Kidney epithelial cell (primary cell): ENCODE measurements at regions not wholly inside any gene's neighbourhood (a gene's known extent, or its start where the extent isn't known, plus 50 kb on each side); places are given as distances from the start of the nearest gene placed in this dataset.

Experiments
- DNase-seq: peaks from one replicate; pipeline ENCODE4 v3.0.0-alpha.2; 2010; ENCODE audit warnings: low read depth
- H3K27me3 ChIP-seq: 2 replicates; pipeline ENCODE4 v1.6.0; 2011; ENCODE audit warnings: low read length; ENCODE audit not compliant: control insufficient read depth, insufficient read depth
- H3K36me3 ChIP-seq: 2 replicates; pipeline ENCODE4 v1.5.1; 2011; ENCODE audit warnings: low read length; ENCODE audit not compliant: control insufficient read depth, insufficient read depth
- H3K4me3 ChIP-seq: 2 replicates; pipeline ENCODE4 v1.5.1; 2011; ENCODE audit warnings: low read depth, mild to moderate bottlenecking, control low read depth, low read length
- TF ChIP-seq, protein P1 (sequence below): IDR thresholded peaks from 2 replicates; pipeline ENCODE4 v1.5.1; 2011; ENCODE audit warnings: mild to moderate bottlenecking, moderate library complexity, low read length, control low read depth, inconsistent platforms; ENCODE audit not compliant: insufficient read depth, poor library complexity, severe bottlenecking

DNA sequence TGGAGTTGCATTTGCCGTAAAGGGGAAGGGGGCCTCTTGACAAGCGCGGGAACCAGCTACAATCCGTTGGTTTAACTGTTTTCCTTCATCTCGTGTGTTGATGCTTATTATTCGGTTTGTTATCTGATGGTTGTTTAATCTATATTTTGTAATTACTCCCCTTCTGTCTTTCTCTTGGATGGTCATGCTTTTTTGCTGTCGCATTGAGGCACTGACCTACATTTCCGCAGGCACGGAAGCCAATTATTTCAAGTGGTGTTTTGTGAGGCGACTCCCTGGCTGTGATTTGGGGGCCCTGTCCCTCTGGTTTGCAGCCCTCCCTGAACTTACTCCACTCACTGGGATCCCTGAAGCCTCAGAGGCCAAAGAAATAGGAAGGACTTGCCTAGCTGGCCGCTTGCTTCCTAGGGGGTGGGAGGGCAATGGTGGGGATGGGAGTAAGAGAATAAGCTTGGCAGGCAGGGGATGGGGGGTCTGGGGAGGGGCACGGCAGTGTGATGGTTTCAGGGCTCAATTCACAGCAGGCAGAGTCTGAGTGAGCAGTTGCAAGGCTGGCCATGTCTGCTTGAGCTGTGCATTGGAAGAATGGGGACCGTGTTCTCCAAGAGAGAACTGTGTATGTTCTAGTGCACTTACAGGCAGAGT, 165.8 kb upstream of the B3GAT1 start:
- Histone ChIP-seq H3K27me3 (no peaks in the 10 kb centered on the region), H3K4me3 (no peak overlapping the region), H3K36me3 (no peaks in the 10 kb centered on the region)
- TF ChIP-seq, protein P1, sequence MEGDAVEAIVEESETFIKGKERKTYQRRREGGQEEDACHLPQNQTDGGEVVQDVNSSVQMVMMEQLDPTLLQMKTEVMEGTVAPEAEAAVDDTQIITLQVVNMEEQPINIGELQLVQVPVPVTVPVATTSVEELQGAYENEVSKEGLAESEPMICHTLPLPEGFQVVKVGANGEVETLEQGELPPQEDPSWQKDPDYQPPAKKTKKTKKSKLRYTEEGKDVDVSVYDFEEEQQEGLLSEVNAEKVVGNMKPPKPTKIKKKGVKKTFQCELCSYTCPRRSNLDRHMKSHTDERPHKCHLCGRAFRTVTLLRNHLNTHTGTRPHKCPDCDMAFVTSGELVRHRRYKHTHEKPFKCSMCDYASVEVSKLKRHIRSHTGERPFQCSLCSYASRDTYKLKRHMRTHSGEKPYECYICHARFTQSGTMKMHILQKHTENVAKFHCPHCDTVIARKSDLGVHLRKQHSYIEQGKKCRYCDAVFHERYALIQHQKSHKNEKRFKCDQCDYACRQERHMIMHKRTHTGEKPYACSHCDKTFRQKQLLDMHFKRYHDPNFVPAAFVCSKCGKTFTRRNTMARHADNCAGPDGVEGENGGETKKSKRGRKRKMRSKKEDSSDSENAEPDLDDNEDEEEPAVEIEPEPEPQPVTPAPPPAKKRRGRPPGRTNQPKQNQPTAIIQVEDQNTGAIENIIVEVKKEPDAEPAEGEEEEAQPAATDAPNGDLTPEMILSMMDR = no peak
- DNase-seq = no peak

DNA sequence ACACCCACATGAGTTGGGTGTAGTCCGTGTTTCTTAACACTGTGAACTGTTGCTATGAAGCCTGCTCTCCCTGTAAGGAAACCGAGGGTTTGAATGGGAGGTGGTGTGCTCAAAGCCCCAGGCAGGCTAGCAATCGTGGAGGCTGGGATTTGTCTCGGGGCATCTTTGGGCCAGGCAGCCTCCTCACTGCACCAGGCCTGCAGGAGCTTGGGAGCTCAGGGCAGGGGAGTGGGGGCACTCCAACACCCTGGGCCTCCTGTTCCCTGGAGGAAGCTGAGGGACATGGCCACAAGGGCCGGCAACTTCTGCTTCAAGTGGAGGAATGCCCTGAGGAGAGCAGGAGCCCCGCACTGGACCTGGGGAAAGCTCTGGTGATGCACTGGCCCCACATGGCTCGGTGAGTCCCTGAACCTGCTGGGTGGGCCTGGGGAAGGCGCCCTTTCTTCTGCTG, 164.7 kb upstream of the B3GAT1 start:
- no peak overlapping the region for H3K4me3 ChIP-seq
- TF ChIP-seq, protein P1 = no peak
- no peaks in the 10 kb centered on the region for H3K36me3 ChIP-seq
- no peaks in the 10 kb centered on the region for H3K27me3 ChIP-seq
- DNase-seq = no peak

DNA sequence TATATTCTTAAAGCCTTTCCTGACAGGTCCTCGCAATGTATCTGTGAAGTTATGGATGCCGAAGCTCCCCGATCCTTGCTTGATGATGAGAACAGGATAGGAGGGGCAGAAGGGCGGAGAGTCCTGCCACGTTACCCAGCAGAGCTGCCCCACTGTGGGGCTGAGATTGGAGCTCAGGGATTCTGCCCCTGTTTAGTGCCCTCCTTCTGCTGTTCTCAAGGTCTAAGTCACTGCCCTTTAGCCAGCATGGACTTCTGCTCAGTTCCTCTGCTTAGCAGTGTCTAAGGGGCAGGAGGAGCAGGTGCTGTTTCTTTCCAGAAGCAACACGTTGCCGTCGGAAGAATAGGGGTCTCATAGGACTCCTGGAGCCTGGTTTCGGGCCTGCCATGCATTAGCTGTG, 164.2 kb upstream of the B3GAT1 start:
- DNase-seq = no peak
- H3K4me3 ChIP-seq = no peak overlapping the region
- H3K36me3 ChIP-seq = no peaks in the 10 kb centered on the region
- TF ChIP-seq, protein P1 = no peak
- no peaks in the 10 kb centered on the region for H3K27me3 ChIP-seq

DNA sequence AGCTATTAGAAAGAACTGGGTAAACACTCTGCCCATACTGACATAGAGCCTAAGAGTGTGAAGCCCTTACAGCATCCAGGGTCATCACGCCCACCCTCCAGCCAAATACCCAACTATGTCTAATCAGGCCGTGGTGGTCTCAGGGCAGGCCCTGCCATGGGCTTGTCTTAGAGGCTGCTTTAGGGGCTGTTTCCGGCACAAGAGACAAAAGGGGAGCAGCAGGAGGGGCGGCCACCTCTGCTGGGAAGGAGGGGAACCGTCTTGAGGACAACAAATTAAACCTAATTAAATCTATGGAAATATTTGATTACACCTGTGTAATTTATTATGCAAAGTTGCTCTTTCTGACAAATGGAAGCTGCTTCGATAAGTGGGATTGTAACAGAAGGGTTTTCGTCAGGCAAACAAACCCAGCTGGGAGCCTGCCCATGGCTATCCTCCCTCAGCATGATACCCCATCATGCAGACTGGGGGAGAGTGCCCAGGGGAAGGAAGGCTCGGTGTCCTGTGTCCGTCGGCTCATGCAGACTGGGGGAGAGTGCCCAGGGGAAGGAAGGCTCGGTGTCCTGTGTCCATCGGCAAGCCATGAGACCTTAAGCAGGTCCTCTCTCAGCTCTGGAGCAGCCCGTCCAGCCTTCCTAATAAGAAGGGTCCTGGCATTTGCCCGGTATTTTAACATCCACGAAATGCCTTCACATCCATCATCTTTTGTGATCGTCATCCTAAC, 163.6 kb upstream of the B3GAT1 start:
- no peaks in the 10 kb centered on the region for H3K27me3 ChIP-seq
- no peaks in the 10 kb centered on the region for H3K36me3 ChIP-seq
- H3K4me3 ChIP-seq = no peak overlapping the region
- TF ChIP-seq, protein P1 = no peak
- no peak for DNase-seq

DNA sequence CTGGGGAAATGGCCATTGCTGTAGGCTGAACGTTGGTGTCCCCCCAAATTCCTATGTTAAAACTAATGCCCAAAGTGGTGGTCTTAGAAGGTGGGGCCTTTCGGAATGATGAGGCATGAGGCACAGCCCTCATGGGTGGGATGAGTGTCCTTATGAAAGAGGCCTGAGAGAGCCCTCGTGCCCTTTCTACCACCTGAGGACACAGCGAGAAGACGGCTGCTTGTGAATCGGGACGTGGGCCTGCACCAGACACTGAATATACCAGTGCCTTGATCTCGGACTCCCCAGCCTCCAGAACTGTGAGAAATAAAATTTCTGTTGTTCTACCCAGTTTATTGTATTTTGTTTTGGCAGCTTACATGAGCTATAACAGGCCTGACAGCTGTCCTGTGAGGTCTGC, 162.9 kb upstream of the B3GAT1 start:
- H3K36me3 ChIP-seq = no peaks in the 10 kb centered on the region
- no peaks in the 10 kb centered on the region for H3K27me3 ChIP-seq
- TF ChIP-seq, protein P1 = no peak
- no peak overlapping the region for H3K4me3 ChIP-seq
- no peak for DNase-seq
